Hepatocyte (in vitro differentiated cells): ENCODE measurements at regions not wholly inside any gene's neighbourhood (a gene's known extent, or its start where the extent isn't known, plus 50 kb on each side); places are given as distances from the start of the nearest gene placed in this dataset.

Experiments used
- DNase-seq: peaks from one replicate; pipeline ENCODE4 v3.0.0-alpha.2; 2016; ENCODE audit warnings: low spot score
- H2AFZ ChIP-seq: fragments of 200-600 bp; sonication (generic); 2 replicates; pipeline ENCODE4 v1.6.0; 2016; ENCODE audit warnings: antibody characterized with exemption, mild to moderate bottlenecking
- H3K27ac ChIP-seq: fragments of 200-600 bp; sonication (generic); 2 replicates; pipeline ENCODE4 v1.5.1; 2016; ENCODE audit warnings: mild to moderate bottlenecking
- H3K27me3 ChIP-seq: fragments of 200-600 bp; sonication (generic); 2 replicates; pipeline ENCODE4 v1.6.1; 2016
- H3K36me3 ChIP-seq: fragments of 200-600 bp; sonication (generic); replicated peaks from 2 replicates; pipeline ENCODE4 v1.5.1; 2016; ENCODE audit warnings: low read depth; ENCODE audit not compliant: insufficient read depth
- H3K4me1 ChIP-seq: fragments of 200-600 bp; sonication (generic); 2 replicates; pipeline ENCODE4 v1.5.1; 2016; ENCODE audit warnings: mild to moderate bottlenecking, moderate library complexity; ENCODE audit not compliant: insufficient read depth
- H3K4me2 ChIP-seq: fragments of 200-600 bp; sonication (generic); 2 replicates; pipeline ENCODE4 v1.6.0; 2016
- H3K4me3 ChIP-seq: fragments of 200-600 bp; sonication (generic); 2 replicates; pipeline ENCODE4 v1.5.1; 2016; ENCODE audit warnings: mild to moderate bottlenecking
- H3K79me2 ChIP-seq: fragments of 200-600 bp; sonication (generic); 2 replicates; pipeline ENCODE4 v1.6.0; 2017; ENCODE audit warnings: mild to moderate bottlenecking
- H3K9me2 ChIP-seq: fragments of 200-600 bp; sonication (generic); replicated peaks from 2 replicates; pipeline ENCODE4 v1.6.0; 2017; ENCODE audit warnings: mild to moderate bottlenecking; ENCODE audit not compliant: insufficient read depth
- H3K9me3 ChIP-seq: fragments of 200-600 bp; sonication (generic); 2 replicates; pipeline ENCODE4 v1.5.1; 2016; ENCODE audit warnings: low read depth, mild to moderate bottlenecking
- H4K20me1 ChIP-seq: fragments of 200-600 bp; sonication (generic); 2 replicates; pipeline ENCODE4 v1.6.0; 2016; ENCODE audit warnings: mild to moderate bottlenecking; ENCODE audit not compliant: insufficient read depth, poor library complexity, severe bottlenecking
- EZH2 ChIP-seq: fragments of 200-600 bp; sonication (generic); IDR thresholded peaks from 2 replicates; pipeline ENCODE4 v1.6.1; 2016; ENCODE audit warnings: antibody characterized with exemption, mild to moderate bottlenecking, borderline replicate concordance
- EZH2phosphoT487 ChIP-seq: fragments of 200-600 bp; sonication (generic); IDR thresholded peaks from one replicate; pipeline ENCODE4 v1.6.1; 2018; ENCODE audit warnings: antibody characterized with exemption, mild to moderate bottlenecking, low read depth, moderate library complexity; ENCODE audit not compliant: unreplicated experiment, severe bottlenecking
- WGBS: methylation state at CpG from one replicate; pipeline ENCODE4 v1.1.6; 2016; ENCODE audit warnings: low lambda C conversion rate; ENCODE audit errors: missing lambda C conversion rate; 5-methylcytosine and 5-hydroxymethylcytosine counted together
- TF ChIP-seq, protein P1 (sequence below): fragments of 200-600 bp; sonication (generic); IDR thresholded peaks from 2 replicates; pipeline ENCODE4 v1.5.1; 2016; ENCODE audit warnings: antibody characterized with exemption, mild to moderate bottlenecking; ENCODE audit not compliant: poor library complexity

DNA sequence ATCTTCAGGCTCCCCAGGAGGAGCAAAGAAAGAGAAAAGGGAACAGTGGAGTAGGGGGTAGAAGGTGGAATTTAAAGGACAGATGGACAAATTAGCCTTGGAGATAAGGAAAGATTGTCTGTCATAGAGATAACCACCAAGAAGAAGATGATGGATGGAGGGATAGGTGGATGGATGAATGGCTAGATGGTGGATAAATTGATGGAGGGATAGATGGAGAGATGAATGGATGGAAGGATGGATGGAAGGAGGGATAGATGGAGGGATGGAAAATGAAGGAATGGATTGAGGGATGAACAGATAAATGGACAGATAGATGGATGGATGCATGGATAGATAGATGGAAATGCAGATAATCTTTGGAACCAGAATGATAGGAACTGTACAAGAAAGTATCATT lies 102.8 kb downstream of the TNFAIP3 start:
- Histone ChIP-seq H3K36me3 (no peaks in the 10 kb centered on the region), H3K27ac (no peak overlapping the region), H2AFZ (no peak overlapping the region), H3K79me2 (no peaks in the 10 kb centered on the region), H3K9me2 (no peaks in the 10 kb centered on the region), H4K20me1 (no peaks in the 10 kb centered on the region), H3K27me3 (no peaks in the 10 kb centered on the region), H3K4me2 (no peak overlapping the region), H3K9me3 (no peaks in the 10 kb centered on the region), H3K4me1 (no peaks in the 10 kb centered on the region), H3K4me3 (no peak overlapping the region)
- DNase-seq = no peak
- TF ChIP-seq EZH2phosphoT487 (no peak), EZH2 (no peak)
- TF ChIP-seq, protein P1, sequence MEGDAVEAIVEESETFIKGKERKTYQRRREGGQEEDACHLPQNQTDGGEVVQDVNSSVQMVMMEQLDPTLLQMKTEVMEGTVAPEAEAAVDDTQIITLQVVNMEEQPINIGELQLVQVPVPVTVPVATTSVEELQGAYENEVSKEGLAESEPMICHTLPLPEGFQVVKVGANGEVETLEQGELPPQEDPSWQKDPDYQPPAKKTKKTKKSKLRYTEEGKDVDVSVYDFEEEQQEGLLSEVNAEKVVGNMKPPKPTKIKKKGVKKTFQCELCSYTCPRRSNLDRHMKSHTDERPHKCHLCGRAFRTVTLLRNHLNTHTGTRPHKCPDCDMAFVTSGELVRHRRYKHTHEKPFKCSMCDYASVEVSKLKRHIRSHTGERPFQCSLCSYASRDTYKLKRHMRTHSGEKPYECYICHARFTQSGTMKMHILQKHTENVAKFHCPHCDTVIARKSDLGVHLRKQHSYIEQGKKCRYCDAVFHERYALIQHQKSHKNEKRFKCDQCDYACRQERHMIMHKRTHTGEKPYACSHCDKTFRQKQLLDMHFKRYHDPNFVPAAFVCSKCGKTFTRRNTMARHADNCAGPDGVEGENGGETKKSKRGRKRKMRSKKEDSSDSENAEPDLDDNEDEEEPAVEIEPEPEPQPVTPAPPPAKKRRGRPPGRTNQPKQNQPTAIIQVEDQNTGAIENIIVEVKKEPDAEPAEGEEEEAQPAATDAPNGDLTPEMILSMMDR = no peak

- Histone ChIP-seq H3K36me3 (no peaks in the 10 kb centered on the region), H3K4me1 (no peaks in the 10 kb centered on the region), H3K9me2 (no peaks in the 10 kb centered on the region), H3K4me2 (no peak overlapping the region), H4K20me1 (no peaks in the 10 kb centered on the region), H2AFZ (no peak overlapping the region), H3K79me2 (no peaks in the 10 kb centered on the region), H3K4me3 (no peak overlapping the region), H3K27ac (no peak overlapping the region), H3K27me3 (no peaks in the 10 kb centered on the region), H3K9me3 (no peaks in the 10 kb centered on the region)
- no peak for DNase-seq
- WGBS = 70% methylated on average over 4 of the region's 4 CpGs
- TF ChIP-seq, protein P1 = no peak
- TF ChIP-seq EZH2phosphoT487 (no peak), EZH2 (no peak)
These were observed 103.3 kb downstream of the TNFAIP3 start for GRCh38 chr6:137970368-137970767.

- no peak overlapping the region for H2AFZ ChIP-seq
- no peaks in the 10 kb centered on the region for H3K9me2 ChIP-seq
- no peaks in the 10 kb centered on the region for H3K27me3 ChIP-seq
- 92% methylated on average over 4 of the region's 4 CpGs for WGBS
- H4K20me1 ChIP-seq = no peaks in the 10 kb centered on the region
- H3K4me2 ChIP-seq = no peak overlapping the region
- H3K4me3 ChIP-seq = no peak overlapping the region
- DNase-seq = no peak
- H3K4me1 ChIP-seq = no peaks in the 10 kb centered on the region
- no peak overlapping the region for H3K27ac ChIP-seq
- no peaks in the 10 kb centered on the region for H3K36me3 ChIP-seq
- H3K79me2 ChIP-seq = no peaks in the 10 kb centered on the region
- TF ChIP-seq, protein P1 = no peak
- TF ChIP-seq EZH2phosphoT487 = no peak
- TF ChIP-seq EZH2 = no peak
- H3K9me3 ChIP-seq = no peaks in the 10 kb centered on the region
These were observed 106.1 kb downstream of the TNFAIP3 start for GRCh38 chr6:137973201-137973600.
